HG03280 (cell line): ENCODE measurements at regions not wholly inside any gene's neighbourhood (a gene's known extent, or its start where the extent isn't known, plus 50 kb on each side); places are given as distances from the start of the nearest gene placed in this dataset.

Experiments used
- ATAC-seq: cut with Tn5 transposase; IDR thresholded peaks from one replicate; pipeline ENCODE4 v1.9.1; 2021; ENCODE audit warnings: mild to moderate bottlenecking, moderate library complexity; ENCODE audit not compliant: unreplicated experiment

DNA sequence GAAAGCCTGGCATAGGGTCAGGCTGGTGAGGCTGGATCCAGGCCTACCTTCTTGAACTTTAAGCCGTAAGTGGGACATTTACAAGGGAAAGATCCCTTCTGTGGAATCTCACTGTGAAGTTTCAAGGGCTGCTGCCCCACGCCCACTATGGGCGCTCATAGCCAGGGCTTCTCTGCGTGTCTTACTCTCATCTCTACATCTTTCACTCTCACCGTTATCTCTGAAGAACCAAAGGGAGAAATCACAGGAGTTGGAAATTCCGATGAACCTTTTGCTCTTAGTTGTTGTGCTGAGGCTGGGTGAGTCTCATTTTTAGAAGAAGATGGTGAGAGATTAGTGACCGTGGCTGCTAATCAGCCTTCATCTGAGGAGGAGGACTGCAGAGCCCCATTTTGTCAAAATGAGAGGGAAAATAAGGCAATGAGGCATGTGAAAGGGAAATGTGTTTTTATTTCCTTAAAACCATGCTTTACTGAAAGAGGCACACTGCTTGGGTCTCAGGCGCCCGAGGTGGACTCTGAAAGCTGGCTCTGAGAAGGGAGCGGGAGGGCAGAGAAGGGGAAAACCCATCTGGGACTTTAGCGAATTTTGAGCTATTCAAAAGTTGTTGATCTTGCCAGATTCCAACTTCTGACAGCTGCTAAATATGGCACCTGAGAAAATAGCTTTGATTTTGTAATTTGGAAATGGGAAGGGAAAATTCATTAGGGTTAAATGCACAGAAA is 301.5 kb downstream of the CLIC5 start:
- no peak for ATAC-seq
